Skin of body (tissue), 1 donor: ENCODE measurements at regions not wholly inside any gene's neighbourhood (a gene's known extent, or its start where the extent isn't known, plus 50 kb on each side); places are given as distances from the start of the nearest gene placed in this dataset.

Experiments
- DNase-seq: peaks from one replicate; lab custom pipeline; 2025; lab: John Stamatoyannopoulos, UW

DNA sequence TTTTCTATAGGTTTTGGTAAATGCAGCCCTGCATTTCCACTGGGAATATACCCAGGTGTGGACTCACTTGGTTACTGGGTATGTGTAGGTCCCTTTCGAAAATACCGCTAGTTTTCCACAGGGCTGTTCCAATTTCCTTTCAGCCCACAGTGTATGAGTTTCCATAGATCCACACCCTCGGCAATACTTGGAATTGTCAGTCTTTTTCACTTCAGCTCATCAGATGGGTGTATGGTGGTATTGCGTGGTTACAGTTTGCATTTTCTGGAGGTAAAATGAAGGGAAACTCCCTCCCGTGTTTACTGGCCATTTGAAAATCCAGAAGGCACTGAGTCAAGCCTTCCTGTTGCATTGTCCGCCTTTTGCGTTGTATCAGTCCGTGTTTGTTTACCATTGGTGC is 453.6 kb downstream of the CDH26 start:
- no peak for DNase-seq

DNA sequence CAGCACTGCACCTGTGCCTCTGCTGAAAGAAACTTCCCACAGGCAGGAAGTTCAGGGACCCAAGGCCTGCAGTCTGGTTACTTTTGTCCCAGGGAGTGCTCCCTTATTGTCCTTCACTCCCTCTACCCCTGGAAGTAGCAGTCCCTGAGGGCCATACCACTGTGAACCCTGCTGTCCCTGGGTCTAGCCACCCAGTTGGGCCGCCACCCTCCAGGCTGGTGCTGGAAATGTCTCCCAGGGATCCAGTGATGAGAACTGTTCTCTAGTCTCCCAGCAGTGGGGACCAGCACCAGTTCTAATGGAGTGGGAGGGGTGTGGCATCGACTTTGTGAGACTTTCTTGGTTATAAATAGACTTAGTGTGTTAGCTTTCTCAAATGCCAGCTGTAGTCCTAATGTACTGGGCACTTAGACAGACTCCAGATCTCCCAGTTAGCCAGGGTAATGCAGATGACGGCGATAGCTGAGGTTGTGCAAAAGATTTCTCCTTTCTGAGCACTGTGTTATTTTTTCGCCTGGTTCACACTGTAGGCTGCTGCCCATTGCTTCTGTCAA is 462.5 kb downstream of the CDH26 start:
- DNase-seq = no peak

DNA sequence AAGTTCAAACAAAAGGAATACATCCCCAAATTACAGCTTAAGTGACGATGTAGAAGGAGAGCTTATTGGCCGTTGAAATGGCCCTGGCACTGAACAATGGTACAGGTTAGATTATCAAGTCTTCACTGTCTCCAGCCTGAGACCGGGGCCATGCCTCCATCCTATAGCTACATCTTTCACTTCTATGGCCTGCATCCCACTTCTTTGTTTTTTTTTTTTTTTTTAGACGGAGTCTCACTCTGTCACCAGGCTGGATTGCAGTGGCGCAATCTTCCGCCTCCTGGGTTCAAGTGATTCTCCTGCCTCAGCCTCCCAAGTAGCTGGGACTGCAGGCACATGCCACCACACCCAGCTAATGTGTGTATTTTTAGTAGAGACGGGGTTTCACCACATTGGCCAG is 464.6 kb downstream of the CDH26 start:
- no peak for DNase-seq

DNA sequence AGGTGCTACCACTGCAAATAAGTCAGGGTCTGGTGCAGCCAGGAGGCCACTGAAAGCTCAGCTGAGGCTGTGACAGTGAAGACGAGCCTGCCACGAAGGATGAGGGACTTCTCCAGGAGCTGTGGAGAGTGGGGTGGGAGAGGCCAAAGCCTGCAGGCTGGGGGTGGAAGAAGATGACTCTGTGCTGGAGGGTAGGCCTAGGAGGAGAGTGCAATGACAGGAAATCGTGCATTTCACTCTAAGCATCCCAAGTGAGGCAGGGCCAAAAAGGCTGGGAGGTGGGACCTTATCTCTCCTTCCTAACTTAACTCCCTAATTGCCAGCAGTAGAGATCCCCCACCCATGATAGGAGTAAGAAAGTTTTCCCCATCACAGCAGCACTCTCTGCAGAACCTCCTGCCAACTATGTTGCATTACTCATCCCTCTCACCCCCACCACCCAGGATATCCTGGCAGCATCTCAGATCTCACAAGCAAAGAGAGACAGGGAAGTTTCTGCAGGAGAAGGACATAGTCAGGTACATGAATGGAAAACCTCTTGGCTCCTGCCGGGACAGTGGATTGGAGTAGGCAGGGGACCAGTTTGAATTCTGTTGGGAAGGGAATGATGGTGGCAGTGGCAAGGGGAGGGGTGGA is 466.2 kb downstream of the CDH26 start:
- DNase-seq = no peak

DNA sequence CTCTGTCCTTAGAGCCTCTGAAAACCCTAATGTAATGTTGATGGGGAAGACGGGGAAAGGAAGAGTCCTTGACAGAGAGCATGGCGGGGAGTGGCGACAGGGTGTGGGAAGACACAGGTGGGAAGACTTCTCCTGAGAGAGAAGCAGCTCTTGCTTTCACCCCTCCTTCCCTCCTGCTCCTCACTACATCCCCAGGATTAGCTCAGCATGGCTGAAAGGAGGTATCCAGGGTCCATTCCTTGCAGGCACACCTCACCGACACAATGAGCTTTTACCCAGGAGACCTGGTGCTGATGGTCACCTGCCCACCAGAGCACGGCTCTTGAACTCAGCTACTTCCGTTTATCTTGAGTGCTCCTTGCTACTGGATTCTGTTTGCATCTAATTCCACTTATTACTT is 469.3 kb downstream of the CDH26 start:
- DNase-seq = no peak

DNA sequence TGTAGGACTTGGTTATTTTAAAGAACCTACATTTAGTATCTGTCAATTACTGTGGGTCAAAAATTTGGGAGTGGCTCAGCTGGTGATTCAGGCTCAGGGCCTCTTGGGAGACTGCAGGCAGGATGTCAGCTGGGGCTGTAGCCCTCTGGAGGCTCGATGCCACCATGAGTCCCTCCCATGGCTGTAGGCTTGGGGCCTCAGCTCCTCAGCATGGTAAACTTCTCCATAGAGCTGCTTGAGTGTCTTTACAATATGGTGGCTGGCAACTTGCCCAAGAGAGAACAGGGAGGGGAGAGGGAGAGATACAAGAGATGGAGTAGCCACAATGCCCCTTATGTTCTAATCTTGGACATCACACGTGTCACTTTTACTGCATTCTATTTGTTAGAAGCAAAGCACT is 470.4 kb downstream of the CDH26 start:
- no peak for DNase-seq

DNA sequence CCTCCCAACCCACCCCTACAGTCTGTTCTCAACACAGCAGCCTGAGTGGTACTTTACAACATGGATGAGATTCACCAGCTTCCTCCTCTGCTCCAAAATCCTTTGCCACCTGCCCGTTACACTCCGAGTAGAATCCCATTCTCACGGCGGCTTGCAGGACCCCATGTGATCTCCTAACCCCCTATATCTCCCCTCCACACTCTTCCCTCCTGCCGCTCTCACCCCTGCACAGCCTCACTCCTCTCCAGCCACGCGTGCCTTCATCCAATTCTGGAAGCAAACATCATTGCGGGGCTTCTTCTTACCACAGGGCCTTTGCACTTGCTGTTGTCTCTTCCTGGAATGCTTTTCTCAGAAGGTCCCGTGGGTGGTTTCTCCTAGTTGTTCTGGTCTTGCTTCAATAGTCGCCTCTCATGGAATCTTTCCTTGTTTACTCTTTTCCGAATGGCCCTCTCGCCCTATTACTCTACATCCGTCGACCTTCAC is 472.3 kb downstream of the CDH26 start:
- DNase-seq = no peak

DNA sequence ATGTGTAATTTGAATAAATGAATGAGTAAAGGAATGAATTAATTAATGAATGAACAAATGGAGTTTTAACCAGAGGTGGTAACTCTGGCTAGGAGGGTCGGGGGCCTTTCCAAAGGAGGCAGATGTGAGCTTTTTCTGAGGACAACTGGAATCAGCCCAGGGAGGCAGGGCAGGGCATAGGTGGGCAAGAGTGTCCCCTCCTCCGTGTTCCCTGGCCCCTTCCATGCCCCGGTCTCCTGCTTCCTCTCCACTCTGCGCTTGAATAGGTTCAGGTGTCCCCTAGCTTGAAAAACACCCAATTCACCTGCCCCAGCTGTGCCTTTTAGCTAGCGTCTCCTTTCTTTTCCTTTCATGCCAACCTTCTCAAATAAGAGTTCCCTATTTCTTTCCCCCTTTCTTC is 473.1 kb downstream of the CDH26 start:
- DNase-seq = no peak

DNA sequence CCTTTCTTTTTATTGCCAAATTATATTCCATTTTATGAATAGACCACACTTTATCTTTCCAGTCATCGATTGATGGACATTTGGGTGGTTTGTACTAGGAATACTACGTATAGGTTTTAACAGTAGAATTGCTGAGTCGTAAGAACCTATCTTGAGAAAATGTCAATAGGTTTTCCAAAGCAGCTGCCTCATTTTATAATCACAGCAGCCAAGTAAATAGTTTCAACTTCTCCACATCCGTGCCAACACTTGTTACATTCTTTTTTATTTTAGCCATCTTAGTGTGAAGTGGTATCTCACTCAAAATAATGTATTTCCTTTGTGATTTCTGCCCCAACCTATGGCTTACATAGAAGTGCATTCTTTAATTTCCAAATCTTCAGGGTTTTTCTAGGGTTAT is 479.2 kb downstream of the CDH26 start:
- no peak for DNase-seq

DNA sequence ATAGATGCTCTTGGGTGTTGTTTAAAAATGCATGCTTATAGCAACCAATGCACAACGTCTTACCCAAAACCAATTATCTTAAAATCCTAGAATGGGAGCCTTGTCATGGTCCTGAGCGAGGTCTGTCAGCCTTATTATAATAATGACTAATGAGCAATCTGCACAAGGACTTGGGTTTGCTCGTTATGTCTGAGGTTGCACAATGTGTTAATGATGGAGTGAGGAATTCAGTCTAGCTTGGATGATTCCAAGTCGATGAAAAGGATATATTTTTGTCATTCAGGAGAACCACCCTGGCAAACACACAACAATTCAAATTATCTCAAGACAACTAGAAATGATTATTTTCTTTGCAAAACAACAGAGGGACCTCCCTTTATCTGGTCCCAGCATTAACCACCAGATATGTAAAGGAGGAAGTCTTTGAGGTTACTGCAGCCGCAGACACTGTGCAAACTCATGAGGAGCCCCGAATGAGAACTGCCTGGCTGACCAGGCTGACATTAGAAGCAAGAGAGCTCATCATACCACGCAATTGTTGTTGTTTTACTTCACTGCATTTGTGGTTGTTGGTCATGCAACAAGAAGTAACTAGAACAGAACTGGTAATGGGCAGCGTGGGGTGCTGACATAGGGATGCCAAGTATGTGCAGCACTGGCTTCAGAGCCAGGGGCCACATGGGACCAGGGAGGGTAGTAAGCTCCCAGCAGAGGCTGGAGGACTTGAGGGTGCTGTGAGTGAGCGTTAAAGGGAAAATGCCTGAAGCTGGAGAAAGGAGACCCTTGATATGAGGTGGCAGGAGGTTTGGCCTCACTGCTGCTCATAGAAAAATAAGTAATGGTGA is 488.3 kb downstream of the CDH26 start:
- no peak for DNase-seq

DNA sequence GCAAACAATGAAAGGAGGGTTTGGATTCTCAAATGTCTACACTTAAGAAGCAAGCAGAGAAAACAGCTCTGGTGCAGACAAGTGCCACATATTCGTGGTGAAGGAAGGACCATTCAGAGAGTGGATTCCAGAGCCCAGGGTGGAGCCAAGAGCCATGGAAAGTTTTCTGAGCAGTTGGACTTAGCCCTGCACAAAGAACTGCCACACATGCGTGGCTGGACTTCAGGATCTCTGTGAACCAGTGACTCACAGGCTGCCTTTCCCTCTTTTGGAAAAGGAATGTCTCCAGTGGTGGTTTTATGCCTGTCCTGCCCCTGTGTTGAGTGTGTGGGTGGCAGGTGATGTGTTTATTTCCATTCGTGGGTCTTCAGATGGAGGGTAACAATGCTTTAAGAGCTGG is 489.5 kb downstream of the CDH26 start:
- DNase-seq = no peak

DNA sequence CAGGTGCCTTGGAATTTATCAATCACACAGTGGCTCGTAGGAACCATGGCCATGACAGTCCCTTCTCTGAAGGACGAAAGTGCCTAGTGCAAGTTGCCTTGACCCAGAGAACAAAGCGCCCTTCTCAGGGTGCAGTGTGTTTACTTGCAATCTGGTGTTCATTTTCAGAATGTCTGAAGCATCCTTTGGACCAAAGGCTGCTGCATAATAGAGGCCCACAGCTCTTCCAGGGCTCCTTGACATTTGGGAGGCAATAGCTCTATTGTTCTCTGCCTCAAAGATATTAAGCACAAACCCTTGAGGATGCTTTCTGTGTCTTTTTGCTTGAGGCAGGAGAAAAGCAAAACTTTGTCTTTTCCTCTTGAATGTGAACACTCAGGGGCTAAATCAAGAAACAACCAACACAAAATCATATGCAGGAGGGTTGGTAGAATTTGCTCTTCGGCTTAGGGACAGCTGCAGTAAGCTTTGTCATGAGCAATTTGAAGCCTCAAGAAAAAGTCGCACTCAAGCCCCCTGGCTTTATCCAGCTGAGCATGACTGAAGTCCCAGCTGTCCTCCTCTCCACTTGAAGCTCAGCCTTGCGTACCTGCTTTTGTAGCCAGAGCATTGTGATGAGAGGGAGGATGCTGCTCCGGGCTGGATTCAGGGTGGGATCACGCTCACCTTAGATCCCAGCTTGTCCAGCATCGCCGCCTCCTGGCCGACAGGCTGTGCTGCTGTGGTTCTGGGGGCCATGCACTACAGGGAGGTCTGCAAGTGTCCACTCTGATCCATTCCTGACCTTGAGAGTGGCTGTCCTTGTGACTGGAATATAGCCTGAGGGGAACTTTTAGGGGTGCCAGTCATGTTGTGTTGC is 495.4 kb downstream of the CDH26 start:
- no peak for DNase-seq

DNA sequence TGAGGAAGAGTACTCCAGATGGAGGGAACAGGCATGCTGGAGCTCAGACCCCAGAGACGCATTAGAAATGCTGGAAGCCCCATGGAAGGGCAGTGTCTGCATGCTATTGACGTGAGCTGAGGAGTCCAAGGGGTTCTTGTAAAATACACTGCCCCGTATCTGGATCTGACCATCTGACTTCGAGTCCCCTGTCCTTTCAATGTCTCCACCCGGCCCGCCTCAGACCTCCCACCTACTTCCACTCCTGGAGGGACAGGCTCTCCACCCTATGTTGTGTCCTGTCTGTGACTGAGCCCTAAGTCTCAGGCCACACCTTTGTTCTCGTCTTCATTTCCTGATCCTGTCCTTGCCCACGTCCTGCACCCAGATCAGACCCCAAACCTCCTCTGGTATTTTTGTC is 496.3 kb downstream of the CDH26 start:
- no peak for DNase-seq

DNA sequence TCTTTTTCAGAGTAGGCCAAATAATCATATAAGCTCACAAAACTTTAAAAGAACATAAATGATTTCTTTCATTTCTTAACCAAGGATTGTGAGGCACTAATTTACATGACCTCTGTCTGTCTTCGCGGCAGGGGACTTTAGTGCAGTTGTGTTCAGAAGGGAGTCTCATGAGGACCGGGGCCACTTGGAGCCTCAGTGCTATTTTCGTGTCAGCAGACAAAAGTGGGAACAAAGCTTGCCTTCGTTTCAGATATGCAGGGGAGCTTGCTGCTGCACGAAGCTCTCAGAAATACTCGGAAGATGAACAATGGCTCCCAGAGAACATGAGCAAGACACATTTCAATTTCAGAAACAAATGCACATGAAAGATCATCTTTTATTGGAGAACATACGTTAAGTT is 497.0 kb downstream of the CDH26 start:
- DNase-seq = no peak

DNA sequence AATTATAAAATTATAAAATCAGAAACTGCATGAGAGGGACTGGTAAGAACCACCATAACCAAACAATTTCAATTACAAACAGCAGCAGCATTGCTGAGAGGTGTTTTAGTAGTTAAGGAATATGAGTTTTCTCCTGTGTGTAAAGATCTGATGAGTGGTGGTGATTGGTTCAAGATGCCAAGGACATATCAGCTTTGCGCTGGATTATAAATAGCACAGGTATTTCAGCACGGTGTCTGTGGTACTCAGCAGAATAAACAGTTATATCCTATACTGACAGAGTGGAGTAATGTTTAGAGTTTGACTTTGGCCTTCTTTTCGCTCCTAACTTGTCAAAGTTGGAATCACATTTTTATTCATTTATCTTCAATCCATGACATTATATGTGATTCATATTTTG is 501.0 kb downstream of the CDH26 start:
- DNase-seq = no peak

DNA sequence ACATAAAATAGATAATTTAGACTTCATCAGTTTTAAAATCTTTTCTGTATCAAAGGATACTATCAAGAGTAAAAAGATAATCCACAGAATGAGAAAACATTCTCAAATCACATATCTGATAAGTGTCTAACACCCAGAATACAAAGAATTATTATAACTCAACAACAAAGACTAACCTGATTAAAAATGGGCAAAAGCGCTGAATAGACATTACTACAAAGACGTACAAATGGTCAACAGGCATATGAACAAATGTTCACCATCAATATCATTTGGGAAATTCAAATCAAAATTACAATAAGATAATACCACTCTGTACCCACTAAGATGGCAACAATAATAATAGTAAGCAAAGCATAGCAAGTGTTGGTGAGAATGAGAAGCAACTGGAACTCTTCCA is 503.8 kb downstream of the CDH26 start:
- no peak for DNase-seq

DNA sequence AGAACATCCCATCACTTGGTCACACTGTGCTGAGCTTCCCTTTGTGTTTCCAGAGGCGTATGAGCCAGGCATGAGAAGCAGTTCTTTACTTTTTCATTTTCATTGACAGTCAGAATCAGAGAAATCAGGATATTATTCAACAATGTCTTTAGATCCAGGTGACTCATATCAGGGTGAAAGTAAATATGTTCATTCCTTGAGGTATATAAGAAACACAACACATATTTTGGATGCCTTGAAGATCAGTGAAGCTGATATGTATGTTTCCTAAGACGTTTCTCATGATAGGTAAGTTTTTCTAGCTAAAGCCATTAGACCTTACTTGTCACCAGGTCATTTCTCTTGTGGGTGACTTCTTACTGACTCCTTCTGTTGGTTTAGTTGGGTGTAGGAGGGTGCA is 505.6 kb downstream of the CDH26 start:
- no peak for DNase-seq

DNA sequence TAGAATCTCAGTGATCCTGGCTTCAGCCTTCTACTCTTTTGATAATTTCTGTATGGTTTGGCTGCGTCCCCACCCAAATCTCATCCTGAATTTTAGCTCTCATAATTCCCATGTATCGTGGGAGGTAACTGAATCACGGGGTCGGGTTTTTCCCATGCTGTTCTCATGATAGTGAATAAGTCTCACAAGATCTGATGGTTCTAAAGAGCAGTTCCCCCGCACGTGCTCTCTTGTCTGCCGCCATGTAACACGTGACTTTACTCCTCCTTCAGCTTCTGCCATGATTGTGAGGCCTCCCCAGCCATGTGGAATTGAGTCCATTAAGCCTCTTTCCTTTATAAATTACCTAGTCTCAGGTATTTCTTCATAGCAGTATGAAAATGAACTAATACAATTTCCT is 507.2 kb downstream of the CDH26 start:
- no peak for DNase-seq

DNA sequence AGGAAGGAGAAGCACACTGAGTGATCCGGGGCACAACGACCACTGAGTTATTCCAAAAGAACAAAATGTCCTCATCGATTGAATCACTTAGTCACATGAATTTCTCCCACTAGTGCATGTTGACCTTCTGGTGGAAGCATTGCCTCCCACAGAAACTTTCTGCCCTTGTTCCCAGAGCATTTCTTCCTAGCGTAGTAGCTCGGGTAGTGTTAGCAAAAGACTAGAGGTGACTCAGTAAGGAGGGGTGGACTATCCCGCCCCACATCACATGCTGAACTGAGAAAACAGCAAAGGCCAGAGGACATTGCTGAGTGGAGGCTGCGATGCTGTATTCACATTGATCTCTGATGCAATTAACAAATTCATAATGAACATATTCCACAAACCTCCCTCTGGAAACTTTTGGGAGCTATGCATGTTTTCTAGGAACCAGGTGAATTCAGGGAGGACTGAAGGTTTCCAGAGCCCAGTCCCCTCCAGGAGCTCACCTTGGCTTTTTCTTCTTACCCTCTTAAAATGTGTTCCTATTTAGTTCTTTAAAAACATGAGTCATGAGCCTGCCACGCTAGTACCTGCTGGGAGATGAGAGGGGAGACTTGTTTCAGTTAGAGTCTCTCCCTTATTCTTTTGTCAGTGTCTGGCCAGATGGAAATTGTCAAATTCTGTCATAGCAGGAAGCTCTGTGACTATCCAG is 507.9 kb downstream of the CDH26 start:
- no peak for DNase-seq

DNA sequence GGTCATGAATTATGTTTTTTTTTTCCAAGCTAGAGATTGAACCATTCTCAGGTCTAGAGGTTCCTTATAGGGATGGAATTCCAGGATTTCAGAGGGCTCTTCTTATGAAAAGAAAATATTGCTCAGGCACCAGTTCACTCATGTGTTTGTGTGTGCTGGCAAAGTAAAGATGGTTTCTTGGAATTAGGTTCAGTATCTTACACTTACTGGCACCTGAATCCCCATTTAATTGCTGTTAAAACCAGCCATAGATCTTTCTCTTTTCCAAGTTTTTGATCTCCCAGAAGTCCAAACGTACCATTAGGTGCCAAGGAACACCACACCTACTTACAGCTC is 508.4 kb downstream of the CDH26 start:
- DNase-seq = no peak

DNA sequence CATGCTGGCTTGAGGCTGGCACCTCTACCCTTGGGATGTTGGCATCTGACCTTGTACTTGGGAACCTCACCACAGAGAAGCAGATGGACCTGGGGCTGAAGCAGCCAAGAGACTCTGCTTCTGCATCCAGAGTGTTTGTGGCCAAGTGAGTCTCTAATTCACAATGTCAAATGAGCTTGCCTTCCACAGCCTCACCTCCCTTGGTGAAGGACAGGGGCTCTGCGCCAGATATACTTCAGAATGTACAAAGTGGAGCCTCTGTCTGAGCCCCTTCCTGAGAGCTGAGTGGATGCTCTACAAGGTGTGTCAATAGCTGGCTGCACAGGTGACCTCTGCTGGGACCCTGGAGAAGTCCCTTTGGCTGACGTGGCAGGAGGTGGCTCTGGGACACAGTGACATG is 508.9 kb downstream of the CDH26 start:
- no peak for DNase-seq
